Thyroid gland (tissue), 4 donors: ENCODE measurements at regions not wholly inside any gene's neighbourhood (a gene's known extent, or its start where the extent isn't known, plus 50 kb on each side); places are given as distances from the start of the nearest gene placed in this dataset.

Experiments used
- DNase-seq, 2 donors: peaks; one replicate each; pipeline ENCODE4 v3.0.0-alpha.2; 2019
- H3K27ac ChIP-seq, 3 donors: fragments of 200-600 bp; sonication (generic); 1 replicate in 2 of 3; 2 replicates in 1 of 3; pipeline ENCODE4 v1.5.1; 2016 to 2019; ENCODE audit warnings: mild to moderate bottlenecking in 1 of 3, moderate library complexity in 1 of 3
- H3K27me3 ChIP-seq: fragments of 200-600 bp; sonication (generic); one replicate; pipeline ENCODE4 v1.5.1; 2019
- H3K36me3 ChIP-seq, 2 donors: fragments of 200-600 bp; sonication (generic); one replicate each; pipeline ENCODE4 v1.5.1; 2016 to 2019
- H3K4me1 ChIP-seq, 2 donors: fragments of 200-600 bp; sonication (generic); one replicate each; pipeline ENCODE4 v1.5.1; 2017 to 2019
- H3K4me3 ChIP-seq, 3 donors: fragments of 200-600 bp; sonication (generic); replicated peaks in 1 of 3; 1 replicate in 2 of 3; 2 replicates in 1 of 3; pipeline ENCODE4 v1.5.1; 2016; ENCODE audit warnings: mild to moderate bottlenecking in 1 of 3
- H3K9me3 ChIP-seq: fragments of 200-600 bp; sonication (generic); one replicate; pipeline ENCODE4 v1.5.1; 2017
- CTCF ChIP-seq, 6 experiments: fragments of 200-600 bp in 3 of 6; fragments of 450-650 bp in 3 of 6; sonication (generic) in 3 of 6; IDR thresholded peaks; one replicate each; pipeline ENCODE4 v1.5.1; 2016 to 2019; ENCODE audit warnings: antibody characterized with exemption in 6 of 6, mild to moderate bottlenecking in 2 of 6, inconsistent platforms in 1 of 6, moderate library complexity in 1 of 6
- POLR2A ChIP-seq, 2 donors: fragments of 450-650 bp; IDR thresholded peaks; one replicate each; pipeline ENCODE4 v1.6.1; 2017; ENCODE audit warnings: antibody characterized with exemption in 2 of 2, mild to moderate bottlenecking in 2 of 2, moderate library complexity in 1 of 2
- WGBS, 2 donors: methylation state at CpG; one replicate each; pipeline ENCODE4 v1.1.5; 2017; 5-methylcytosine and 5-hydroxymethylcytosine counted together
- intact Hi-C: fragments of 100-400 bp; cut with DNase I; formaldehyde crosslinking; loops from one replicate; pipeline ENCODE4 v1.15.1; 2023

- WGBS, 2 donors = 48 to 59% methylated on average over 14 to 15 of the region's 15 CpGs
- Histone ChIP-seq H3K9me3 (no peaks in the 10 kb centered on the region), H3K4me1 (no peaks in the 10 kb centered on the region), H3K4me3 (no peak overlapping the region), H3K36me3 (no peaks in the 10 kb centered on the region), H3K27ac (no peak overlapping the region), H3K27me3 (no peaks in the 10 kb centered on the region)
- no peak for DNase-seq
- TF ChIP-seq CTCF (IDR thresholded peaks at IDR 0.05) (no peak), POLR2A (IDR thresholded peaks at IDR 0.05) (no peak)
- intact Hi-C loops = no loop called here
Observed at GRCh38 chr22:49209452-49210195, 618.0 kb downstream of the BRD1 start.

- DNase-seq = no peak
- intact Hi-C loops = no loop called here
- Histone ChIP-seq H3K9me3 (no peaks in the 10 kb centered on the region), H3K4me1 (no peaks in the 10 kb centered on the region), H3K27ac (no peak overlapping the region), H3K27me3 (no peaks in the 10 kb centered on the region), H3K36me3 (no peaks in the 10 kb centered on the region), H3K4me3 (no peak overlapping the region)
- WGBS, 2 donors = 40 to 55% methylated on average over 15 of the region's 15 CpGs
- TF ChIP-seq POLR2A (IDR thresholded peaks at IDR 0.05) (no peak), CTCF (IDR thresholded peaks at IDR 0.05) (no peak)
Observed at GRCh38 chr22:49208768-49209252, 618.9 kb downstream of the BRD1 start.

- no peak overlapping the region for H3K27ac ChIP-seq
- no peaks in the 10 kb centered on the region for H3K27me3 ChIP-seq
- H3K36me3 ChIP-seq = no peaks in the 10 kb centered on the region
- TF ChIP-seq CTCF (IDR thresholded peaks at IDR 0.05) (no peak), POLR2A (IDR thresholded peaks at IDR 0.05) (no peak)
- intact Hi-C loops = no loop called here
- H3K4me3 ChIP-seq = no peak overlapping the region
- no peaks in the 10 kb centered on the region for H3K9me3 ChIP-seq
- H3K4me1 ChIP-seq = no peaks in the 10 kb centered on the region
- no peak for DNase-seq
- WGBS, 2 donors = 94% methylated on average over 2 of the region's 2 CpGs; no CpG with 5 or more reads in 1 of the 2 donors
Observed at GRCh38 chr22:49208004-49208402, 619.7 kb downstream of the BRD1 start.

- 75 to 77% methylated on average over 14 of the region's 16 CpGs for WGBS, 2 donors
- intact Hi-C loops = no loop called here
- H3K27me3 ChIP-seq = no peaks in the 10 kb centered on the region
- H3K27ac ChIP-seq = no peak overlapping the region
- DNase-seq = no peak
- no peaks in the 10 kb centered on the region for H3K36me3 ChIP-seq
- H3K4me3 ChIP-seq = no peak overlapping the region
- no peaks in the 10 kb centered on the region for H3K9me3 ChIP-seq
- TF ChIP-seq CTCF (IDR thresholded peaks at IDR 0.05) (no peak), POLR2A (IDR thresholded peaks at IDR 0.05) (no peak)
- no peaks in the 10 kb centered on the region for H3K4me1 ChIP-seq
Observed at GRCh38 chr22:49207008-49208003, 620.4 kb downstream of the BRD1 start.
